H7 (cell line): ENCODE measurements at regions not wholly inside any gene's neighbourhood (a gene's known extent, or its start where the extent isn't known, plus 50 kb on each side); places are given as distances from the start of the nearest gene placed in this dataset.

ENCODE experiments used
- DNase-seq: peaks from one replicate; pipeline ENCODE4 v3.0.0; 2012
- H3K27me3 ChIP-seq: 2 replicates; pipeline ENCODE4 v1.6.0; 2011; ENCODE audit warnings: mild to moderate bottlenecking, low read length; ENCODE audit not compliant: control insufficient read depth, insufficient read depth
- H3K36me3 ChIP-seq: replicated peaks from 2 replicates; pipeline ENCODE4 v1.5.1; 2011; ENCODE audit warnings: low read length; ENCODE audit not compliant: control insufficient read depth, insufficient read depth
- H3K4me3 ChIP-seq: 2 replicates; pipeline ENCODE4 v1.5.1; 2011; ENCODE audit warnings: low read depth, mild to moderate bottlenecking, control low read depth, low read length, moderate library complexity; ENCODE audit not compliant: insufficient read depth

GRCh38 chrX:138408101-138408500 lies 303.4 kb downstream of the FGF13 start:
- Histone ChIP-seq H3K36me3 (no peaks in the 10 kb centered on the region), H3K27me3 (no peaks in the 10 kb centered on the region), H3K4me3 (no peak overlapping the region)
- no peak for DNase-seq

GRCh38 chrX:138411048-138411447 lies 300.5 kb downstream of the FGF13 start:
- no peaks in the 10 kb centered on the region for H3K36me3 ChIP-seq
- H3K27me3 ChIP-seq = no peaks in the 10 kb centered on the region
- no peak for DNase-seq
- H3K4me3 ChIP-seq = no peak overlapping the region
